HG03432 (cell line): ENCODE measurements at regions not wholly inside any gene's neighbourhood (a gene's known extent, or its start where the extent isn't known, plus 50 kb on each side); places are given as distances from the start of the nearest gene placed in this dataset.

ENCODE experiments used
- ATAC-seq: cut with Tn5 transposase; IDR thresholded peaks from one replicate; pipeline ENCODE4 v1.9.1; 2021; ENCODE audit warnings: mild to moderate bottlenecking, moderate library complexity; ENCODE audit not compliant: unreplicated experiment

GRCh38 chr1:208298593-208299269, 54.5 kb upstream of the PLXNA2 start:
- ATAC-seq, result no peak

GRCh38 chr1:208300084-208300770, 56.0 kb upstream of the PLXNA2 start:
- ATAC-seq, result no peak

GRCh38 chr1:208302699-208303238, 58.6 kb upstream of the PLXNA2 start:
- no peak for ATAC-seq

- ATAC-seq, result no peak
These were observed 59.8 kb upstream of the PLXNA2 start for GRCh38 chr1:208303743-208304712.

GRCh38 chr1:208308221-208308620, 64.0 kb upstream of the PLXNA2 start:
- no peak for ATAC-seq

GRCh38 chr1:208309771-208310170, 65.6 kb upstream of the PLXNA2 start:
- ATAC-seq, result no peak

- no peak for ATAC-seq
These were observed 68.5 kb upstream of the PLXNA2 start for GRCh38 chr1:208312706-208313105.

GRCh38 chr1:208314431-208314830, 70.2 kb upstream of the PLXNA2 start:
- no peak for ATAC-seq

- no peak for ATAC-seq
These were observed 74.1 kb upstream of the PLXNA2 start for GRCh38 chr1:208318150-208318734.

GRCh38 chr1:208324005-208324404, 79.8 kb upstream of the PLXNA2 start:
- no peak for ATAC-seq

GRCh38 chr1:208326033-208326432, 81.8 kb upstream of the PLXNA2 start:
- no peak for ATAC-seq

- no peak for ATAC-seq
These were observed 85.1 kb upstream of the PLXNA2 start for GRCh38 chr1:208329300-208329699.

GRCh38 chr1:208332036-208332773, 88.0 kb upstream of the PLXNA2 start:
- no peak for ATAC-seq

GRCh38 chr1:208332774-208333126, 88.6 kb upstream of the PLXNA2 start:
- ATAC-seq, result no peak

GRCh38 chr1:208333676-208334075, 89.5 kb upstream of the PLXNA2 start:
- ATAC-seq, result no peak

GRCh38 chr1:208335371-208336136, 91.4 kb upstream of the PLXNA2 start:
- ATAC-seq, result no peak

- ATAC-seq, result no peak
These were observed 91.9 kb upstream of the PLXNA2 start for GRCh38 chr1:208336137-208336518.

GRCh38 chr1:208339911-208340310, 95.7 kb upstream of the PLXNA2 start:
- ATAC-seq, result no peak

- ATAC-seq, result no peak
These were observed 99.0 kb upstream of the PLXNA2 start for GRCh38 chr1:208343226-208343625.
